Epithelial cell of proximal tubule (primary cell): ENCODE measurements at regions not wholly inside any gene's neighbourhood (a gene's known extent, or its start where the extent isn't known, plus 50 kb on each side); places are given as distances from the start of the nearest gene placed in this dataset.

ENCODE experiments used
- DNase-seq: peaks from one replicate; pipeline ENCODE4 v3.0.0-alpha.2; 2011; ENCODE audit warnings: low read depth
- H3K4me3 ChIP-seq: 2 replicates; pipeline ENCODE4 v1.5.1; 2011; ENCODE audit warnings: low read depth, mild to moderate bottlenecking, low read length
- TF ChIP-seq, protein P1 (sequence below): conservative IDR thresholded peaks from 2 replicates; pipeline ENCODE4 v1.5.1; 2012; ENCODE audit warnings: low read depth, mild to moderate bottlenecking, low read length

DNA sequence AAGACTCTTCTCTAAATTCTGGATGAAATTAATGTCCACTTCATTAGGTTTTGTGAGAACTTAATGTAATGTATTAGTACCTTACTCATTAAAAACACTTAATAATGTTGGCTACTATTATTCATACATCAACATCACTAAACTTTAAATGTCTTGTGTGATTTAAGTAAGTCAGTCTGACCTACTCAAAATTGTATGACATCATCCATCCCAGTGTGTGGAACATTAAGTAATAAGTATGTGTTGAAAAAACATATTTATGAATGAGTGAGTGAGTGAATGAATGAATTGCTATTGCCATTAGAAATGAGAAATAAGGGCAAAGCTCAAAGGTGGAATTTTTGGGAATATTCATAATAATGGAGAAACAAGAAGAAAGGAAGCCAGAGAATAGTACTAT lies 285.8 kb downstream of the HTR1B start:
- H3K4me3 ChIP-seq: no peak overlapping the region
- no peak for DNase-seq
- TF ChIP-seq, protein P1, sequence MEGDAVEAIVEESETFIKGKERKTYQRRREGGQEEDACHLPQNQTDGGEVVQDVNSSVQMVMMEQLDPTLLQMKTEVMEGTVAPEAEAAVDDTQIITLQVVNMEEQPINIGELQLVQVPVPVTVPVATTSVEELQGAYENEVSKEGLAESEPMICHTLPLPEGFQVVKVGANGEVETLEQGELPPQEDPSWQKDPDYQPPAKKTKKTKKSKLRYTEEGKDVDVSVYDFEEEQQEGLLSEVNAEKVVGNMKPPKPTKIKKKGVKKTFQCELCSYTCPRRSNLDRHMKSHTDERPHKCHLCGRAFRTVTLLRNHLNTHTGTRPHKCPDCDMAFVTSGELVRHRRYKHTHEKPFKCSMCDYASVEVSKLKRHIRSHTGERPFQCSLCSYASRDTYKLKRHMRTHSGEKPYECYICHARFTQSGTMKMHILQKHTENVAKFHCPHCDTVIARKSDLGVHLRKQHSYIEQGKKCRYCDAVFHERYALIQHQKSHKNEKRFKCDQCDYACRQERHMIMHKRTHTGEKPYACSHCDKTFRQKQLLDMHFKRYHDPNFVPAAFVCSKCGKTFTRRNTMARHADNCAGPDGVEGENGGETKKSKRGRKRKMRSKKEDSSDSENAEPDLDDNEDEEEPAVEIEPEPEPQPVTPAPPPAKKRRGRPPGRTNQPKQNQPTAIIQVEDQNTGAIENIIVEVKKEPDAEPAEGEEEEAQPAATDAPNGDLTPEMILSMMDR: no peak

DNA sequence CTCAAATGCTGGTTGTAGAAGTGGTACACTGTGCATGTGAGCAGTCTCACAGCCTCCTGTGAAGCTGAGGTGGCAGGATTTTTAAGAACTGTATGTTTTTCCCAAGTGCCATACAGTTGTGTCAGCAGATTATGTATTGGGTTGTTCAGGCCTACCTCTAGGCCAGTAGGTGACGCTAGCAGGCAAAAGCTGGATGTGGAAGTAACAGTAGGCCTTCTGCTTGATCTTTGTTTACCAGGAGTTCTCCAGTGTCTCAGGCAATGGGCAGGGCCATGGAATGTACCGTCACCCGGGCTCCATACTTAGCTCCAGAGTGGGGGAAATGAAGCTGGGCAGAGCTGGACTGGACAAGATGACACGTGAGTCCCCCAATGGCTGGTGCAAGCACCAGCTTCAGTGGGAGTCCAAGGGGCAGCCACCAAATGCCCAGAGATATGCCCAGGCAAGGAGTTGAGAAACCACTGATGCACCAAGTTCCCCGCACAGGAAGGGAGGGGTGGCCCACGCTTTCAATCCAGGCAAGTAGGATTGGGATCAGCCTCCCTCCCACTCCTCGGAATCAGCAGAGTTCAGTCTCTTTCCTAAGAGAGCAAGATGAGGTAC lies 289.7 kb downstream of the HTR1B start:
- no peak for DNase-seq
- TF ChIP-seq, protein P1: no peak
- no peak overlapping the region for H3K4me3 ChIP-seq

DNA sequence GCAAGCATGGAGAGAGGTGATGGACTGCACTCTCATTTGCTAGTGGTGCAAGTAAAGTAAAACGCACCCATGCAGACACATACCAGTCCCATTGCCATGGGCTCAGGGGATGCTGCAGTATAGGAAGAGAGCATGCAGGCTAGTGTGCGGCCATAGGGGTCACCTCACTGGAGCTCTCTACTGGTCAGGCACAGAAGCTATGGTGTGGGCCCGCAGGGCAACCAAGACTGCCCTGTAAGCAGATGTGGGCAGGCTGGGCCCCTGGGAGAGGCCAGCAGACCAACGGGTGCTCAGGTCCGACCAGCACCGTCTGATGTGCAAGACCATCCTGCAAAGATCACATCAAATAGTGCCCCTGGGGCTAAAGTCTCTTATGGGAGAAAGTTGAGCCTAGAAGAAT lies 290.7 kb downstream of the HTR1B start:
- DNase-seq: no peak
- no peak overlapping the region for H3K4me3 ChIP-seq
- TF ChIP-seq, protein P1: no peak

DNA sequence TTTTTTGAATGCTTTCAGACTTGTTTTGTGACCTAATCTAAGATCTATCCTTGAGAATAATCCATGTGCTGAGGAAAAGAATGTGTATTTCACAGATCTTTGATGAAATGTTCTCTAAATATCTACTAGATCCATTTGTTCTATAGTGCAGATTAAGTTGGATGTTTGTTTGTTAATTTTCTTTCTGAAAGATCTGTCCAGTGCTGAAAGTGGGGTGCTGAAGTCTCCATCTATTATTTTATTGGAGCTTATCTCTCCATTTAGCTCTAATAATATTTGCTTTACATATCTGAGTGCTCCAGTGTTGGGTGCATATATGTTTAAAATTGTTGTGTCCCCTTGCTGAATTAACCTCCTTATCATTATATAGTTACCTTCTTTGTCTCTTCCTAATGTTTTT lies 303.6 kb downstream of the HTR1B start:
- H3K4me3 ChIP-seq: no peak overlapping the region
- TF ChIP-seq, protein P1: no peak
- no peak for DNase-seq

DNA sequence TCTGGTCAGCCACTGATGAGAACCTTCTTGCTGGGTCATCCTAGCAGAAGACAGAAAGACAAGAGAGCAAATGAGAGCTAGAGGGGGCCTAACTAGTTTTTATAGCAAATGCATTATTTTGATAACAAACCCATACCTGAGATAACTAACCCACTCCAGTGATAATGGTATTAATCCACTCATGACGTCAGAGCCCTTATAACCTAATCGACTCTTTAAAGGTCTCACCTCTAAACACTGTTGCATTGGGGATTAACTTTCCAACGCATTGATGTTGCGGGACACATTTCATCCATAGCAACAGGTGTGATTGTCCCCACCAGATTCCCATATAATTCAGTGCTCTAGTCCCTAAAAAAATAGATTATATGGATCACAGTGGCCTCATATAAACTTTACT lies 312.1 kb downstream of the HTR1B start:
- DNase-seq: no peak
- TF ChIP-seq, protein P1: no peak
- H3K4me3 ChIP-seq: no peak overlapping the region

DNA sequence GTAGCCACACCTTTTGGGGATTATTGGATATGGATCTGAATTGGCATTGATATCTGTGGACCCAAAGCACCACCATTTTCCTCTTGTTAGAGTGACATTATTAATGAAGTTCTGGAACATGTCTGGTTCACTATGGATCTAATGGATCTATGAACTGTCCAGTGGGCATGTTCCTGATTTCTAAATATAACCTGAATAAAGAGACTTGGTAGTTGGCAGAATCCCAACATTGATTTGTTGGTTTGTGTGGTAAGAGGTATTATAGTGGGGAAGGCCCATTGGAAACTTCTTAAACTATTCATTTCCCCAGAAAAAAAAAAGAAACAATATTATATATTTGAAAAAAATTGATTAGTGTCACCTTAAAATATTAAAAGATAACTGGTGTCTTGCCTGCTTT lies 312.6 kb downstream of the HTR1B start:
- no peak for DNase-seq
- H3K4me3 ChIP-seq: no peak overlapping the region
- TF ChIP-seq, protein P1: no peak

DNA sequence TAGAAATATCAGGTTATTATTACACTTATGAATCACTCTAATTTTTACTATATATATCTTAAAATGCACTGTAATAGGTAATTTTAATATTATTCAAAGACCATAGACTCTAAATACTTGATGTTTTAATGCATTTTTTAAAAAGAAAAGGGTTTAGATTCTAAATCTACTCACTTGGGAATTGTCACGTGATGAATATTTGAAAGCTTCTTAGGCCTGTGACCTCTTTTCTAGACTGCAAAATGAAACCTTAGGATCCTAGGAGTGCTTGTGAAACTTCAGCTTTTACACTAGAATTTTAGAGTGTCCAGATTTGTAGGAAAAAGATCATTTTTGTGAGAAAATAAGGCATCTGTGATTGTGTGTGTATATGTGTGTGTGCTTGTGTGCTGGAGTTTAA lies 318.0 kb downstream of the HTR1B start:
- DNase-seq: no peak
- TF ChIP-seq, protein P1: no peak
- H3K4me3 ChIP-seq: no peak overlapping the region
